GM18870 (cell line): ENCODE measurements at regions not wholly inside any gene's neighbourhood (a gene's known extent, or its start where the extent isn't known, plus 50 kb on each side); places are given as distances from the start of the nearest gene placed in this dataset.
A peak's percentile ranks its signal among the peaks of the same experiment; 100 is the strongest.

Experiments
- ATAC-seq: cut with Tn5 transposase; IDR thresholded peaks from one replicate; pipeline ENCODE4 v1.9.1; 2021; ENCODE audit warnings: moderate library complexity; ENCODE audit not compliant: unreplicated experiment

DNA sequence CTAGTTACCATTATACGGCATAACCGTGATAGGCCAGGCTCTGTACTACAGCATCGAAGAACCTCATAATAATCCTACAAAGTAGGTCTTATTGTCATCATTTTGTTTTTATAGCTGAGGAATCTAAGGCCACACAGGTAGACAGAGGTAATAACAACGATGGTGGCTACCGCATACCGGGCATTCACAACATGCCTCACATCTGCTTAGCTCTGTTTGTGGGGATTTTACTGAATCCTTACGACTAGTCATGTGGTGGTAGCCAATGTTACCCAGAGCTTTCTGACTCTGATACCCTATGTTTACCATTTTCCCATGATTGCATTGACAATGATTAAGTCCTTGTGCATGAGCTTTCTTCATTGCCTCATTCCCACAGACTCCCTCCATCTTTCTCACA is 269.4 kb downstream of the TCF7L2 start:
- ATAC-seq, result no peak

DNA sequence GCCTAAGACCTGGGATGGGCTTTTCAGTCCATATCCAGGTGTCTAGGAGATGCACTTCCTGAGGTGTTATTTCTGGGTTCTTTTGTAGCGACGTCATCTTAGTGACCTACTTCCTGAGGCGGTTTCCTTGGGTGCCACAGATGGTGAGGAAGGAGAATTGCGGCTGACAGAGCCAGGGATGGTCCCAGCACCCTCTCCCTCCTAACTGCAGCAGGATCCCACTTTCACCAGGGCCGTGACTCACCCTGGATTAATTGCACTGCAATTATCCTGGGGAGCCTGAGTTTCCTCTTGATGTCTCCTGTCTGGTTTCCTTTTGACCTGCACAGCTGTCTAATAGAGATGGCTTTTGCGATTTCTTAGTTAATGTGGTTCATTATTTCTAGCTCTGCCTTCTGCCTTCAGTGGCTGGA is 271.7 kb downstream of the TCF7L2 start:
- ATAC-seq, result no peak

- no peak for ATAC-seq
Observed at GRCh38 chr10:113222207-113222606, 272.2 kb downstream of the TCF7L2 start.

GRCh38 chr10:113225364-113225763 is 275.3 kb downstream of the TCF7L2 start:
- ATAC-seq, result no peak

- no peak for ATAC-seq
Observed at GRCh38 chr10:113225903-113226302, 275.9 kb downstream of the TCF7L2 start.

- ATAC-seq, result no peak
Observed at GRCh38 chr10:113226399-113226798, 276.4 kb downstream of the TCF7L2 start.

DNA sequence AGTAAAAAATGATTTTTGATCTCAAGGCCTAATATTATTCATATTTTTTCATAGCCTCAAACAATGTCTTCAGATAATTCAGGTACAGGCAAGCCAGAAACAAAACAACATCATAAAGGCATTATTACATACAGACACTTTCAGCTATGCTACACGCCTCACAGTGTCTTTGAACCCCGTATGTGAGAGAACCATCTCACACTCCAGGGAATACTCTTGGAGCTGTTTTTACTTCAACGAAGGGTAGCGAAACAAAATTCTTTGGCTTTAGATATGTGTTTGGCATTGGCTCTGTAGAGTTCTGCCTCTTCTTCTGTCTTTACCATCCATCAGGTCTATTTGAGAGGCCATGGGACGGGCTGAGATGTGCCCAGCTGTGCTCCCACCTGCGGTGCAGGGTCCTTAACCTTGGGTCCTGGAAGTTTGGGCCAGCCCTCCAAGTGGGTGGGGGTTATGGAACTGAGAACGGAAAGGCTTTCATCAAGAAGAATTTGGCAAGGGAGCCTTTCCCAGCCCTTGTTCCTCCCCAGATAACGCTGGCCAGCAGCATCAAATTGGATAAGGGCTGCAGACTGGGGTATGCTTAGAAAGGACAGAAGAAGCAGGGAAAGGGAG is 276.9 kb downstream of the TCF7L2 start:
- no peak for ATAC-seq

GRCh38 chr10:113228530-113228929 is 278.5 kb downstream of the TCF7L2 start:
- ATAC-seq, result no peak

- no peak for ATAC-seq
Observed at GRCh38 chr10:113230011-113230610, 280.1 kb downstream of the TCF7L2 start.

- peak; percentile 78 for ATAC-seq
Observed at GRCh38 chr10:113232928-113233511, 283.0 kb downstream of the TCF7L2 start.

DNA sequence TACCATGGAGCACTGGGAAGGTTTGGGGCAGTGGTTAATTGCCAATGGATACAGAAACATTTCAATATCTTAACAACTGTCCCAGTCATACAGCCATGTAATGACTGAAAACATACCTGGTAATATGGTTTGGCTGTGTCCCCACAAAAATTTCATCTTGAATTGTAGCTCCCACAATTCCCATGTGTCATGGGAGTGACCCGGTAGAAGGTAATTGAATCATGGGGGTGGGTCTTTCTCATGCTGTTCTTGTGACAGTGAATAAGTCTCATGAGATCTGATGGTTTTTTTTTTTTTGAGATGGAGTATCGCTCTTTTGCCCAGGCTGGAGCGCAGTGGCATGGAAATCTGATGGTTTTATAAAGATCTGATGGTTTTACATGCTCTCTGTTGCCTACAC is 284.4 kb downstream of the TCF7L2 start:
- no peak for ATAC-seq

GRCh38 chr10:113235508-113235907 is 285.5 kb downstream of the TCF7L2 start:
- ATAC-seq, result no peak

DNA sequence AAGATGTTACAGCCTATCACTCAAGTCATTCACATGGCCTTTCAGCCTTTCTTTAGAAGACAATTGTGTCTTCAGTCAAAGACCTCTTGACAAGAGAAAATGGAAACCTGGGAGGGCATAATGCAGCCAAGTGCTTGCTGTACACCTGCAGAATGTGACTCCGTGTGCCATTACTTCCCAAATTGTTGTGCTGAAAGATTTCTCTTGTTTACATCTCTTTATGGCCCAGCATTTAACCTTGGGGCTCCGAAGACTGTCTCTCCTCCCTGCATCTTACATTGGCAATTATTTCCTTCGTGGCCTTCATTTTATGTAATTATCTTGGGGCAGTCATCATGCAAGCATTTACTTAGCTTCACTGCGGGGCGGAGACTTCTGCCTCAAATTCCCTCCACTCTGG is 287.0 kb downstream of the TCF7L2 start:
- ATAC-seq, result no peak

GRCh38 chr10:113239566-113240350 is 289.7 kb downstream of the TCF7L2 start:
- no peak for ATAC-seq

- no peak for ATAC-seq
Observed at GRCh38 chr10:113240736-113241135, 290.7 kb downstream of the TCF7L2 start.

DNA sequence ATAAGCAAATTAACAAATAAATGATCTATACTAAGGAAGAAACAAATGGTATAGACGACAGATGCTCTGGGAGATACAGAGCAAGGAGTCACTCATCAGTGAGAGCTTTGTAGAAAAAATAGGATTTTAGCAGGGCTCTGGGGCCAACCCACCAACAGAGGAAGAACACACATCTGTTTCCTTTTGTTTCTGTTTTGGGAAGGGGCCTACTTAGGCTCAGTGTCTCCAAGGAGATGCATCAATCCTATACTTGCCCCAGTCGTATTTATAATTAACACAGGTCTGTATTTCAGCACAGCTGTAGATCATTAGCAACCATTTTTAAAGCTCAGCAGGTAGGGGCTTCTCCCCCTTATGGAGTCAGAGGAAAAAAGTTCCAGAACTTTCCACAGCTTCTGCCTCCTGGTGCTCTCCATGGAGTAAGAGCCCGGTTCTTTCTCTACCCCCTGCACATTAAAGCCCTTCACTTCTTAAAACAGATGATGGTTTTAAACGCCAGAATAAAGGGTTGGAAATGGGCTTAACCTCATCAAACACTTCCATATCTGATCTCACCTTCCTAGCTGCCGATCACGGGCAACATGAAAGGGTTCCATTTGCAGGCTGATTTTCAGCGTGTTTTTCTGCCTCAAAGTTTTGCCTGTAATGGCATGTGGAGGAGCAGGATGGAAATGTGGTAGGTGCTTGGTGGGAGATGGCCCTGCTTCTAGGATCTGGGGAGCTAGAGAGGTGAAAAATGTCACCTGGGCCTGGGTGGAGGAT is 291.7 kb downstream of the TCF7L2 start:
- no peak for ATAC-seq

- no peak for ATAC-seq
Observed at GRCh38 chr10:113243311-113243710, 293.3 kb downstream of the TCF7L2 start.

DNA sequence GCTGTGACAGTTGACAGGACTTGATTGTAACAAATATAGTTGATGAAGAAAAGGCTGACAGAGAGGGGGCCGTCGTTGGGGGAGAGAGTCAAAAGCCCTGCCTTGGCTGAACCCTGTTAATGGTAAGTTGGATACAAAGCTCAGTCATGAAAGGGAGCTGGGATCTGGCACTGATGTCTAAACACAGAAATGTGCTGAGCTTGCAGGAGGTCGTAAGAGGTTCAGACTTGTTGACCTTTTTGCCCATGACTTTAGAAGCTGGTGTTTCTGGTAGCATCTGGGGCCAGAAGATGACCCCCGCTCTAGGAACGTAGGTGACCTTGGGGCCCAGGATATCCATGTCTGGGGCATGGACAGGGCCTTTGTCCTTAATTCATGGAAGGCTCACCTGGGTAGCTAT is 294.7 kb downstream of the TCF7L2 start:
- no peak for ATAC-seq

DNA sequence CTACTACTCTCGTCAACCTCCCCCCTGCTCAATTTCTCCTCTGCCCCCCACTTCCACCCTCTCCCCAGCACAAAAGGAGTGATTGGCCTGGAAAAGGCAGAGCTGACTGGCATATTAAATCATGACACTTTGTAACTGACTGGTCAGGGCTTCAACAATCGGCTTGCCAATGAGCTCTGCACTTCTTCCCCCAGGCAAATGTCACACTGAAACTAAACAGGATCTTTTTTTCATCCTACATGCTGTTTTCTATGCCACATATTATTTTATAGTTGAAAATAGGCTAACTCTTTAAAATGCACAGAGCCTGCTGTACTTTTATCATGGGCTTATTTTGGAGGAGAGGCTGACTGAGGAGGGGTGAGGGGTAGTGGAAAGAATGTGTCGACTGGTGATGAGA is 295.2 kb downstream of the TCF7L2 start:
- no peak for ATAC-seq

- ATAC-seq, result no peak
Observed at GRCh38 chr10:113247050-113247449, 297.0 kb downstream of the TCF7L2 start.
